CD4-positive, alpha-beta memory T cell (primary cell): ENCODE measurements at regions not wholly inside any gene's neighbourhood (a gene's known extent, or its start where the extent isn't known, plus 50 kb on each side); places are given as distances from the start of the nearest gene placed in this dataset.

Source experiments
- CTCF ChIA-PET: fragments of 350-600 bp; sonication (Branson Sonifier 250); formaldehyde crosslinking; loops from one replicate; lab custom pipeline; 2021; ENCODE audit warnings: inconsistent platforms; ENCODE audit not compliant: partially characterized antibody; lab: Charles Lee
- POLR2A ChIA-PET: fragments of 350-600 bp; sonication (Branson Sonifier 250); formaldehyde crosslinking; loops from one replicate; lab custom pipeline; 2021; ENCODE audit not compliant: partially characterized antibody; lab: Charles Lee
- DNase-seq, 5 donors: peaks; one replicate each; pipeline versions ENCODE4 v3.0.0 to v3.0.0-alpha.2; 2020 to 2022; ENCODE audit warnings: mixed read lengths in 1 of 5
- H3K27ac ChIP-seq: one replicate; pipeline ENCODE4 v1.7.0; 2013; ENCODE audit warnings: low read depth, low read length
- H3K27me3 ChIP-seq: 2 replicates; pipeline ENCODE4 v1.7.0; 2013; ENCODE audit warnings: mild to moderate bottlenecking, low read length, moderate library complexity; ENCODE audit not compliant: insufficient read depth
- H3K36me3 ChIP-seq: 2 replicates; pipeline ENCODE4 v1.7.0; 2013; ENCODE audit warnings: mild to moderate bottlenecking, low read length, moderate library complexity; ENCODE audit not compliant: insufficient read depth
- H3K4me1 ChIP-seq: 2 replicates; pipeline ENCODE4 v1.7.0; 2013; ENCODE audit warnings: mild to moderate bottlenecking, low read length, moderate library complexity; ENCODE audit not compliant: insufficient read depth
- H3K4me3 ChIP-seq, 2 donors: one replicate each; pipeline ENCODE4 v1.7.0; 2013; ENCODE audit warnings: low read length in 2 of 2, mild to moderate bottlenecking in 1 of 2
- H3K9me3 ChIP-seq, 2 donors: one replicate each; pipeline ENCODE4 v1.7.0; 2013; ENCODE audit warnings: low read length in 2 of 2, control low read depth in 1 of 2; ENCODE audit not compliant: control insufficient read depth in 1 of 2
- H3K27ac Mint-ChIP-seq, 7 donors: one replicate each; pipeline ENCODE4 v1.8.0; 2020 to 2021; ENCODE audit warnings: mixed read lengths in 7 of 7, mild to moderate bottlenecking in 6 of 7, inconsistent platforms in 3 of 7, moderate library complexity in 3 of 7
- H3K27me3 Mint-ChIP-seq, 2 donors: one replicate each; pipeline ENCODE4 v1.8.0; 2020 to 2021; ENCODE audit warnings: mixed read lengths in 2 of 2
- H3K36me3 Mint-ChIP-seq, 2 donors: one replicate each; pipeline ENCODE4 v1.8.0; 2020 to 2021; ENCODE audit warnings: mixed read lengths in 2 of 2, inconsistent platforms in 1 of 2, mild to moderate bottlenecking in 1 of 2
- H3K4me1 Mint-ChIP-seq, 4 donors: one replicate each; pipeline ENCODE4 v1.8.0; 2020 to 2021; ENCODE audit warnings: mixed read lengths in 4 of 4, mild to moderate bottlenecking in 1 of 4
- H3K4me3 Mint-ChIP-seq, 8 donors: one replicate each; pipeline ENCODE4 v1.8.0; 2020 to 2021; ENCODE audit warnings: mixed read lengths in 8 of 8, mild to moderate bottlenecking in 7 of 8, moderate library complexity in 6 of 8, inconsistent platforms in 3 of 8
- H3K9me3 Mint-ChIP-seq, 8 donors: one replicate each; pipeline ENCODE4 v1.8.0; 2020 to 2021; ENCODE audit warnings: mixed read lengths in 8 of 8, mild to moderate bottlenecking in 5 of 8, inconsistent platforms in 3 of 8, moderate library complexity in 1 of 8
- intact Hi-C: fragments of 100-400 bp; cut with micrococcal nuclease; formaldehyde crosslinking; loops from one replicate; pipeline ENCODE4 v1.15.1; 2023

- H3K27ac ChIP-seq: no peak overlapping the region
- H3K27me3 ChIP-seq: no peaks in the 10 kb centered on the region
- H3K4me3 ChIP-seq: no peak overlapping the region
- intact Hi-C loops: no loop called here
- POLR2A ChIA-PET: no interaction called here
- CTCF ChIA-PET: no interaction called here
- Mint-ChIP-seq H3K4me3 (no peak overlapping the region), H3K9me3 (peaks cover 0 to 8% (median 1%) of the 10 kb centered on the region in 8 donors), H3K36me3 (no peaks in the 10 kb centered on the region), H3K4me1 (peaks cover 0 to 8% (median 2%) of the 10 kb centered on the region in 4 donors), H3K27ac (no peak overlapping the region), H3K27me3 (peaks cover 0 to 1% of the 10 kb centered on the region in 2 donors)
- H3K4me1 ChIP-seq: no peaks in the 10 kb centered on the region
- no peak for DNase-seq
- no peaks in the 10 kb centered on the region for H3K9me3 ChIP-seq
- H3K36me3 ChIP-seq: no peaks in the 10 kb centered on the region
Observed at GRCh38 chr1:101332633-101333032, 95.8 kb downstream of the S1PR1 start.

GRCh38 chr1:101333186-101333585 lies 96.4 kb downstream of the S1PR1 start:
- ChIA-PET CTCF (no interaction called here), POLR2A (no interaction called here)
- Histone ChIP-seq H3K27me3 (no peaks in the 10 kb centered on the region), H3K4me1 (no peaks in the 10 kb centered on the region), H3K4me3 (no peak overlapping the region), H3K36me3 (no peaks in the 10 kb centered on the region), H3K27ac (no peak overlapping the region), H3K9me3 (no peaks in the 10 kb centered on the region)
- Mint-ChIP-seq H3K36me3 (no peaks in the 10 kb centered on the region), H3K4me1 (peaks cover 1 to 8% (median 3%) of the 10 kb centered on the region in 4 donors), H3K9me3 (peaks cover 0 to 8% (median 1%) of the 10 kb centered on the region in 8 donors), H3K4me3 (no peak overlapping the region), H3K27me3 (peaks cover 0 to 1% of the 10 kb centered on the region in 2 donors), H3K27ac (peak overlapping the region in 1 of 7 donors; percentile 31)
- intact Hi-C loops: no loop called here
- DNase-seq: no peak

DNA sequence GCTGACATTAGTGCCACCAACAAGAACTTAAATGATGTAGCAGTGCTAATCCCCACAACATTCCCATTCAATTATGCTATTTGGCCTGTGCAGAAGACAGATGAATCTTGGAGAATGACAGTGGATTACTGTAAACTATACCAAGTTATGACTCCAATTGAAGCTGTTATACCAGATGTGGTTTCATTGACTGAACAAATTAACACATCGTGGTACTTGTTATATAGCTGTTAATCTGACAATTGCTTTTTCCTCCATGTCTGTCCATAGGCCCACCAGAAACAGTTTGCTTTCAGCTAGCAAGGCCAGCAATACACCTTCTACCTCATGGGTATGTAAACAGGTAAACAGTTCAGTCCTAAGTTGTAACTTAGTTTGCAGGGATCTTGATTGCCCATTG lies 101.1 kb downstream of the S1PR1 start:
- CTCF ChIA-PET: interaction anchor here (1.0 to 2.1 kb wide), 4 partner anchors 17 to 427 kb away, joined by 3 to 8 read pairs (median 5); no protein-coding TSS in a partner anchor
- Histone ChIP-seq H3K36me3 (no peaks in the 10 kb centered on the region), H3K4me3 (no peak overlapping the region), H3K4me1 (no peaks in the 10 kb centered on the region), H3K27ac (no peak overlapping the region), H3K9me3 (no peaks in the 10 kb centered on the region), H3K27me3 (no peaks in the 10 kb centered on the region)
- Mint-ChIP-seq H3K4me3 (no peak overlapping the region), H3K4me1 (peaks cover 0 to 13% (median 2%) of the 10 kb centered on the region in 4 donors), H3K36me3 (peaks cover 0 to 3% of the 10 kb centered on the region in 2 donors), H3K27me3 (peaks cover 0 to 1% of the 10 kb centered on the region in 2 donors), H3K9me3 (peaks cover 0 to 15% (median 7%) of the 10 kb centered on the region in 8 donors), H3K27ac (no peak overlapping the region)
- POLR2A ChIA-PET: interaction anchor here (1.2 to 2.4 kb wide), 2 partner anchors 11 to 28 kb away, joined by 3 to 12 read pairs; no protein-coding TSS in a partner anchor
- intact Hi-C loops: no loop called here
- DNase-seq: no peak

DNA sequence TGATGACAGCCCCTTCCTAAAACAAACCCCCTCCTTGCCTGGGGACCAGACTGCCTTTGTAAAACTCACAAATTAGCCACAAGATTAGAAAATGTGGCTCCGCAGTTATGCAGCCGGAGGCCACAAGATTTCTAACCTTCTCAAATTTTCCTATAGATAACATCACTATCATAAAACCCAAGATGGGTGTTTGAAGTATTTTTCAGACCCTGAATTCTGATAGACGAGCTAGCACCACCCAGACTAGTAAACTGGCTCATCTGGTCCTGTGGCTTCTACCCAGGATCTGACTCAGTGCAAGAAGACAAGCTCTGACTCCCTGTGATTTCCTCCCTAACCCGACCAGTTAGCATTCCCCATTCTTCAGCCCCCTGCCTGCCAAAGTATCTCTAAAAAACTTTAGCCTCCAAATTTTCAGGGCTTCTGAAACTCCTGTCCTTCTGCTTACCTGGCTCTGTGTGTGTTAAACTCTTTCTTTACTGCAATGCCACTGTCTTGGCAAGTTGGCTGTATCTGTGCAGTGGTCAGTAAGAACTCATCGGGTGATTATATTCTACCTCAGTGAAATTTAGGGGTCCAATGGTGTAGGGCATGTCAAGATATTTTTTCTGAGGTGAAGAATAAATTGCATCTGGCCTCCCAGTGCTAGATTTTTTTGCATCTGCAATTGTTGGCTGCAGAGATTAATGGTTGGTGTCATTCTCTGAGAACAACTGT lies 102.1 kb downstream of the S1PR1 start:
- Histone ChIP-seq H3K4me3 (no peak overlapping the region), H3K27me3 (no peaks in the 10 kb centered on the region), H3K9me3 (no peaks in the 10 kb centered on the region), H3K27ac (no peak overlapping the region), H3K4me1 (no peaks in the 10 kb centered on the region), H3K36me3 (no peaks in the 10 kb centered on the region)
- Mint-ChIP-seq H3K27ac (peak overlapping the region in 3 of 7 donors; percentile 5 to 78 (median 68)), H3K27me3 (no peaks in the 10 kb centered on the region), H3K4me3 (peak overlapping the region in 1 of 8 donors; percentile 44), H3K36me3 (peaks cover 0 to 9% of the 10 kb centered on the region in 2 donors), H3K9me3 (peaks cover 0 to 20% (median 7%) of the 10 kb centered on the region in 8 donors), H3K4me1 (peaks cover 0 to 13% (median 6%) of the 10 kb centered on the region in 4 donors)
- peak in 2 of 5 donors; percentile 9 to 50 for DNase-seq
- intact Hi-C loops: no loop called here
- ChIA-PET CTCF (interaction anchor here (1.0 to 2.1 kb wide), 4 partner anchors 17 to 428 kb away, joined by 3 to 8 read pairs (median 5); no protein-coding TSS in a partner anchor), POLR2A (interaction anchor here (1.2 to 2.4 kb wide), 2 partner anchors 10 to 29 kb away, joined by 3 to 12 read pairs; no protein-coding TSS in a partner anchor)

GRCh38 chr1:101344745-101345144 lies 107.9 kb downstream of the S1PR1 start:
- Mint-ChIP-seq H3K4me3 (peak overlapping the region in 6 of 8 donors; percentile 17 to 42 (median 30)), H3K4me1 (peaks cover 31 to 44% (median 36%) of the 10 kb centered on the region in 4 donors), H3K36me3 (peaks cover 0 to 6% of the 10 kb centered on the region in 2 donors), H3K27ac (peak overlapping the region in 1 of 7 donors; percentile 68), H3K9me3 (peaks cover 0 to 8% (median 5%) of the 10 kb centered on the region in 8 donors), H3K27me3 (no peaks in the 10 kb centered on the region)
- DNase-seq: no peak
- Histone ChIP-seq H3K27ac (no peak overlapping the region), H3K36me3 (no peaks in the 10 kb centered on the region), H3K4me1 (peaks cover 24% of the 10 kb centered on the region), H3K27me3 (no peaks in the 10 kb centered on the region), H3K9me3 (no peaks in the 10 kb centered on the region), H3K4me3 (no peak overlapping the region)
- POLR2A ChIA-PET: interaction anchor here (1.5 kb wide), 1 partner anchor 13 kb away, joined by 6 read pairs; no protein-coding TSS in a partner anchor
- intact Hi-C loops: no loop called here
- CTCF ChIA-PET: interaction anchor here (1.1 to 4.7 kb wide), 5 partner anchors 10 to 35 kb away, joined by 5 to 23 read pairs (median 7); no protein-coding TSS in a partner anchor

DNA sequence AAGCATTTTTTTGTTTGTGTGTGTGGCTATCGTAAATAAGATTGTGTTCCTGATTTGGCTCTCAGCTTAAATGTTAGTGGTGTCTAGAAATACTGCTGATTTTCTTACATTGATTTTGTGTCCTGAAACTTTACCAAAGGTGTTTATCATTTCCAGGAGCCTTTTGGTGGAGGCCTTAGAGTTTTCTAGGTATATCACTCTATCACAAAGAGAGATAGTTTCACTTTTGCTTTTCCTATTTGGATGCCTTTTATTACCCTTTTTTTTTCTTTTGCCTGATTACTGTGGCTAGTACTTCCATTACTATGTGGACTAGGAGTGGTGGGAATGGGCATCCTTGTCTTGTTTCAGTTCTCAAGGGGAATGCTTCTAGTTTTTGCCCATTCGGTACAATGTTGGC lies 109.6 kb downstream of the S1PR1 start:
- H3K4me1 ChIP-seq: peaks cover 24% of the 10 kb centered on the region
- H3K27me3 Mint-ChIP-seq: no peaks in the 10 kb centered on the region
- H3K36me3 ChIP-seq: no peaks in the 10 kb centered on the region
- H3K36me3 Mint-ChIP-seq: peaks cover 0 to 6% of the 10 kb centered on the region in 2 donors
- peaks cover 31 to 44% (median 36%) of the 10 kb centered on the region in 4 donors for H3K4me1 Mint-ChIP-seq
- intact Hi-C loops: no loop called here
- no peak overlapping the region for H3K4me3 ChIP-seq
- H3K9me3 ChIP-seq: no peaks in the 10 kb centered on the region
- no peaks in the 10 kb centered on the region for H3K27me3 ChIP-seq
- ChIA-PET CTCF (interaction anchor here (1.2 to 5.9 kb wide), 6 partner anchors 12 to 477 kb away, joined by 3 to 56 read pairs (median 8); no protein-coding TSS in a partner anchor), POLR2A (interaction anchor here (0.8 to 1.5 kb wide), 3 partner anchors 11 to 66 kb away, joined by 4 to 6 read pairs (median 4); no protein-coding TSS in a partner anchor)
- peak overlapping the region; percentile 61 to 86 (median 82) for H3K4me3 Mint-ChIP-seq
- H3K9me3 Mint-ChIP-seq: peaks cover 0 to 8% (median 5%) of the 10 kb centered on the region in 8 donors
- H3K27ac Mint-ChIP-seq: peak overlapping the region; percentile 1 to 94 (median 89)
- DNase-seq: peak in 2 of 5 donors; percentile 6 to 13
- H3K27ac ChIP-seq: no peak overlapping the region

DNA sequence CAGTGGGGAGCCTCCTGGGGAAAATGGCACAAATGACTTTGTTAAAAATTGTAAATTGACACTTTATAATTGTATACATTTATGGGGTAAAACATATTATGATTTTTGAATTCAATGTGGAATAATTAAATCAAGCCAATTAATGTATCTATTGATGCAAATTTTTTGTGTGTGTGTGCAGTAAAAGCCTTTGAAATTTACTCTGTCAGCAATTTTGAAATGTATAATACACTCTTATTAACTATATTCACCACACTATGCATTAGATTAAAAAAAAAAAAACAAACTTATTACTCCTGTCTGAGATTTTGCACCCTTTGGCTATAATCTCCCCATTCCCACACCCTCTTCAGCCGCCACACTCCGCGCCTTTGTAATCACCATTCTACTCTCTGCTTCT lies 119.2 kb downstream of the S1PR1 start:
- intact Hi-C loops: loop anchor here (5.0 kb wide), 1 partner anchor 219 kb away; no protein-coding TSS in a partner anchor
- Histone ChIP-seq H3K27me3 (no peaks in the 10 kb centered on the region), H3K27ac (no peak overlapping the region), H3K4me1 (peaks cover 13% of the 10 kb centered on the region), H3K9me3 (no peaks in the 10 kb centered on the region), H3K36me3 (no peaks in the 10 kb centered on the region), H3K4me3 (no peak overlapping the region)
- H3K36me3 Mint-ChIP-seq: no peaks in the 10 kb centered on the region
- ChIA-PET CTCF (interaction anchor here (0.7 to 3.8 kb wide), 11 partner anchors 9 to 65 kb away, joined by 3 to 105 read pairs (median 6); no protein-coding TSS in a partner anchor), POLR2A (interaction anchor here (0.8 to 1.9 kb wide), 4 partner anchors 9 to 431 kb away, joined by 3 to 16 read pairs (median 4); no protein-coding TSS in a partner anchor)
- H3K27ac Mint-ChIP-seq: no peak overlapping the region
- H3K9me3 Mint-ChIP-seq: peaks cover 0 to 2% (median 0%) of the 10 kb centered on the region in 8 donors
- H3K4me1 Mint-ChIP-seq: peaks cover 9 to 10% (median 10%) of the 10 kb centered on the region in 4 donors
- H3K27me3 Mint-ChIP-seq: no peaks in the 10 kb centered on the region
- no peak overlapping the region for H3K4me3 Mint-ChIP-seq
- no peak for DNase-seq
